ENCODE measurements at regions not wholly inside any gene's neighbourhood (a gene's known extent, or its start where the extent isn't known, plus 50 kb on each side); places are given as distances from the start of the nearest gene placed in this dataset.

GRCh38 chr4:13980317-13981310, 353.1 kb upstream of the BOD1L1 start:
- TF ChIP-seq GATA2 (IDR thresholded peaks at IDR 0.05; ENCODE audit: low read depth, low read length) (no peak), GATA3 (IDR thresholded peaks at IDR 0.05; ENCODE audit: low read depth, low read length) (no peak)

Data from SH-SY5Y (cell line).